ENCODE measurements at regions not wholly inside any gene's neighbourhood (a gene's known extent, or its start where the extent isn't known, plus 50 kb on each side); places are given as distances from the start of the nearest gene placed in this dataset.

DNA sequence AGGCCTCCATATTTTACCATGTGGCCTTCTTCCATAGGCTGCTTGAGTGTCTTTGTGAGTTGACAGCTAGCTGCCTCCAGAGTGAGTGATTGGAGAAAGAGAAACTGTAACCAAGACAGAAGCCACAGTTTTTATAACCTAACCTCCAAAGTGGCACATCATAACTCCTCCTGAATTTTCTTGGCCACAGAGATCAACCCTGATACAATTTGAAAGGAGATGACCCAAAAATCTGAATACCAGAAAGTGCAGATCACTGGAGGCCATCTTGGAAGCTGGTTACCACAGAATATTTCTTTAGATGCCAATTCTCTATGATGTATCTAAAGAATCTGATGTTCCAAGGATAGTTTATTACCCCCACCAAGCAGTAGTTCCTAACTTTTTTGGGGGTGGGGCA, 254.3 kb upstream of the PDE4D start:
- TF ChIP-seq, protein P1, sequence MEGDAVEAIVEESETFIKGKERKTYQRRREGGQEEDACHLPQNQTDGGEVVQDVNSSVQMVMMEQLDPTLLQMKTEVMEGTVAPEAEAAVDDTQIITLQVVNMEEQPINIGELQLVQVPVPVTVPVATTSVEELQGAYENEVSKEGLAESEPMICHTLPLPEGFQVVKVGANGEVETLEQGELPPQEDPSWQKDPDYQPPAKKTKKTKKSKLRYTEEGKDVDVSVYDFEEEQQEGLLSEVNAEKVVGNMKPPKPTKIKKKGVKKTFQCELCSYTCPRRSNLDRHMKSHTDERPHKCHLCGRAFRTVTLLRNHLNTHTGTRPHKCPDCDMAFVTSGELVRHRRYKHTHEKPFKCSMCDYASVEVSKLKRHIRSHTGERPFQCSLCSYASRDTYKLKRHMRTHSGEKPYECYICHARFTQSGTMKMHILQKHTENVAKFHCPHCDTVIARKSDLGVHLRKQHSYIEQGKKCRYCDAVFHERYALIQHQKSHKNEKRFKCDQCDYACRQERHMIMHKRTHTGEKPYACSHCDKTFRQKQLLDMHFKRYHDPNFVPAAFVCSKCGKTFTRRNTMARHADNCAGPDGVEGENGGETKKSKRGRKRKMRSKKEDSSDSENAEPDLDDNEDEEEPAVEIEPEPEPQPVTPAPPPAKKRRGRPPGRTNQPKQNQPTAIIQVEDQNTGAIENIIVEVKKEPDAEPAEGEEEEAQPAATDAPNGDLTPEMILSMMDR (IDR thresholded peaks at IDR 0.05) = no peak
- TF ChIP-seq EP300 (IDR thresholded peaks at IDR 0.05) = no peak
- no peak for TF ChIP-seq POLR2A (IDR thresholded peaks at IDR 0.05)
- no peak for TF ChIP-seq POLR2AphosphoS5 (IDR thresholded peaks at IDR 0.05)
